Sigmoid colon (tissue), 6 donors: ENCODE measurements at regions not wholly inside any gene's neighbourhood (a gene's known extent, or its start where the extent isn't known, plus 50 kb on each side); places are given as distances from the start of the nearest gene placed in this dataset.

ENCODE experiments used
- DNase-seq: peaks from one replicate; pipeline ENCODE4 v3.0.0-alpha.2; 2019
- H3K27ac ChIP-seq, 4 donors: fragments of 200-600 bp; sonication (generic); one replicate each; pipeline ENCODE4 v1.5.1; 2016 to 2019; ENCODE audit warnings: mild to moderate bottlenecking in 1 of 4
- H3K27me3 ChIP-seq, 3 donors: fragments of 200-600 bp; sonication (generic); one replicate each; pipeline ENCODE4 v1.5.1; 2019; ENCODE audit warnings: mild to moderate bottlenecking in 1 of 3
- H3K36me3 ChIP-seq, 4 donors: fragments of 200-600 bp; sonication (generic); one replicate each; pipeline ENCODE4 v1.5.1; 2016 to 2019
- H3K4me1 ChIP-seq, 4 donors: fragments of 200-600 bp; sonication (generic); one replicate each; pipeline ENCODE4 v1.5.1; 2017 to 2019
- H3K4me3 ChIP-seq, 4 donors: fragments of 200-600 bp; sonication (generic); one replicate each; pipeline ENCODE4 v1.5.1; 2017 to 2019; ENCODE audit warnings: mild to moderate bottlenecking in 2 of 4, moderate library complexity in 1 of 4
- H3K9me3 ChIP-seq, 4 donors: fragments of 200-600 bp in 3 of 4; sonication (generic) in 3 of 4; one replicate each; pipeline versions ENCODE4 v1.5.1 to v1.6.1; 2013 to 2019
- EP300 ChIP-seq, 4 donors: sonication (generic); formaldehyde crosslinking; IDR thresholded peaks; one replicate each; pipeline ENCODE4 v1.6.1; 2017; ENCODE audit warnings: antibody characterized with exemption in 4 of 4
- POLR2A ChIP-seq, 2 donors: fragments of 450-650 bp; IDR thresholded peaks; one replicate each; pipeline ENCODE4 v1.6.1; 2016; ENCODE audit warnings: antibody characterized with exemption in 2 of 2, mild to moderate bottlenecking in 2 of 2, moderate library complexity in 2 of 2
- POLR2AphosphoS5 ChIP-seq, 4 donors: sonication (generic); formaldehyde crosslinking; IDR thresholded peaks; one replicate each; pipeline ENCODE4 v1.6.1; 2017; ENCODE audit warnings: antibody characterized with exemption in 4 of 4
- WGBS, 2 donors: extraction: QIAGEN DNeasy Blood & Tissue Kit; methylation state at CpG; one replicate each; pipeline ENCODE4 v1.1.7; 2013; 5-methylcytosine and 5-hydroxymethylcytosine counted together
- intact Hi-C: fragments of 100-400 bp; cut with DNase I; formaldehyde crosslinking; loops from one replicate; pipeline ENCODE4 v1.15.1; 2023
- TF ChIP-seq, protein P1 (sequence below), 4 experiments: fragments of 450-650 bp in 3 of 4; fragments of 200-600 bp in 1 of 4; IDR thresholded peaks; one replicate each; pipeline ENCODE4 v1.5.1; 2016 to 2019; ENCODE audit warnings: antibody characterized with exemption in 4 of 4, mild to moderate bottlenecking in 3 of 4, moderate library complexity in 2 of 4
- donor health status: healthy with polysubstance abuse.
- donor health status: healthy.

- H3K27me3 ChIP-seq: no peaks in the 10 kb centered on the region
- no peaks in the 10 kb centered on the region for H3K36me3 ChIP-seq
- H3K4me1 ChIP-seq: no peaks in the 10 kb centered on the region
- DNase-seq: no peak
- H3K9me3 ChIP-seq: no peaks in the 10 kb centered on the region
- WGBS, 2 donors: 83% methylated on average over 4 of the region's 4 CpGs
- no peak for TF ChIP-seq POLR2A (IDR thresholded peaks at IDR 0.05)
- TF ChIP-seq, protein P1, sequence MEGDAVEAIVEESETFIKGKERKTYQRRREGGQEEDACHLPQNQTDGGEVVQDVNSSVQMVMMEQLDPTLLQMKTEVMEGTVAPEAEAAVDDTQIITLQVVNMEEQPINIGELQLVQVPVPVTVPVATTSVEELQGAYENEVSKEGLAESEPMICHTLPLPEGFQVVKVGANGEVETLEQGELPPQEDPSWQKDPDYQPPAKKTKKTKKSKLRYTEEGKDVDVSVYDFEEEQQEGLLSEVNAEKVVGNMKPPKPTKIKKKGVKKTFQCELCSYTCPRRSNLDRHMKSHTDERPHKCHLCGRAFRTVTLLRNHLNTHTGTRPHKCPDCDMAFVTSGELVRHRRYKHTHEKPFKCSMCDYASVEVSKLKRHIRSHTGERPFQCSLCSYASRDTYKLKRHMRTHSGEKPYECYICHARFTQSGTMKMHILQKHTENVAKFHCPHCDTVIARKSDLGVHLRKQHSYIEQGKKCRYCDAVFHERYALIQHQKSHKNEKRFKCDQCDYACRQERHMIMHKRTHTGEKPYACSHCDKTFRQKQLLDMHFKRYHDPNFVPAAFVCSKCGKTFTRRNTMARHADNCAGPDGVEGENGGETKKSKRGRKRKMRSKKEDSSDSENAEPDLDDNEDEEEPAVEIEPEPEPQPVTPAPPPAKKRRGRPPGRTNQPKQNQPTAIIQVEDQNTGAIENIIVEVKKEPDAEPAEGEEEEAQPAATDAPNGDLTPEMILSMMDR (IDR thresholded peaks at IDR 0.05): no peak
- TF ChIP-seq POLR2AphosphoS5 (IDR thresholded peaks at IDR 0.05): no peak
- no peak for TF ChIP-seq EP300 (IDR thresholded peaks at IDR 0.05)
- no peak overlapping the region for H3K27ac ChIP-seq
- no peak overlapping the region for H3K4me3 ChIP-seq
- intact Hi-C loops: no loop called here
Measured at GRCh38 chr13:84082462-84082861, 200.2 kb upstream of the SLITRK1 start.

GRCh38 chr13:84080748-84081530 lies 198.7 kb upstream of the SLITRK1 start:
- intact Hi-C loops: no loop called here
- Histone ChIP-seq H3K27ac (no peak overlapping the region), H3K9me3 (no peaks in the 10 kb centered on the region), H3K4me1 (no peaks in the 10 kb centered on the region), H3K27me3 (no peaks in the 10 kb centered on the region), H3K4me3 (no peak overlapping the region), H3K36me3 (no peaks in the 10 kb centered on the region)
- TF ChIP-seq, protein P1 (IDR thresholded peaks at IDR 0.05): no peak
- DNase-seq: no peak
- WGBS, 2 donors: 55 to 72% methylated on average over 7 of the region's 7 CpGs

- no peaks in the 10 kb centered on the region for H3K9me3 ChIP-seq
- intact Hi-C loops: no loop called here
- H3K4me1 ChIP-seq: no peaks in the 10 kb centered on the region
- H3K27ac ChIP-seq: no peak overlapping the region
- H3K36me3 ChIP-seq: no peaks in the 10 kb centered on the region
- no peak overlapping the region for H3K4me3 ChIP-seq
- TF ChIP-seq POLR2A (IDR thresholded peaks at IDR 0.05): no peak
- TF ChIP-seq, protein P1 (IDR thresholded peaks at IDR 0.05): no peak
- TF ChIP-seq EP300 (IDR thresholded peaks at IDR 0.05): no peak
- no peak for TF ChIP-seq POLR2AphosphoS5 (IDR thresholded peaks at IDR 0.05)
- DNase-seq: no peak
- no peaks in the 10 kb centered on the region for H3K27me3 ChIP-seq
Measured at GRCh38 chr13:84077271-84077670, 195.0 kb upstream of the SLITRK1 start.

- Histone ChIP-seq H3K36me3 (no peaks in the 10 kb centered on the region), H3K4me1 (no peaks in the 10 kb centered on the region), H3K9me3 (no peaks in the 10 kb centered on the region), H3K4me3 (no peak overlapping the region), H3K27ac (no peak overlapping the region), H3K27me3 (no peaks in the 10 kb centered on the region)
- WGBS, 2 donors: 73 to 79% methylated on average over 1 of the region's 1 CpG
- intact Hi-C loops: no loop called here
- DNase-seq: no peak
- no peak for TF ChIP-seq POLR2AphosphoS5 (IDR thresholded peaks at IDR 0.05)
- TF ChIP-seq EP300 (IDR thresholded peaks at IDR 0.05): no peak
- TF ChIP-seq, protein P1 (IDR thresholded peaks at IDR 0.05): no peak
- TF ChIP-seq POLR2A (IDR thresholded peaks at IDR 0.05): no peak
Measured at GRCh38 chr13:84076280-84076679, 194.0 kb upstream of the SLITRK1 start.

GRCh38 chr13:84050536-84050935 lies 168.3 kb upstream of the SLITRK1 start:
- no peaks in the 10 kb centered on the region for H3K4me1 ChIP-seq
- no peak for DNase-seq
- no peak overlapping the region for H3K4me3 ChIP-seq
- no peaks in the 10 kb centered on the region for H3K36me3 ChIP-seq
- H3K27ac ChIP-seq: no peak overlapping the region
- WGBS, 2 donors: 66 to 82% methylated on average over 3 of the region's 3 CpGs
- TF ChIP-seq EP300 (IDR thresholded peaks at IDR 0.05): no peak
- no peak for TF ChIP-seq POLR2A (IDR thresholded peaks at IDR 0.05)
- TF ChIP-seq, protein P1 (IDR thresholded peaks at IDR 0.05): no peak
- no peak for TF ChIP-seq POLR2AphosphoS5 (IDR thresholded peaks at IDR 0.05)
- no peaks in the 10 kb centered on the region for H3K27me3 ChIP-seq
- intact Hi-C loops: no loop called here
- H3K9me3 ChIP-seq: no peaks in the 10 kb centered on the region
